Epithelial cell of esophagus (primary cell): ENCODE measurements at regions not wholly inside any gene's neighbourhood (a gene's known extent, or its start where the extent isn't known, plus 50 kb on each side); places are given as distances from the start of the nearest gene placed in this dataset.

Source experiments
- DNase-seq: peaks from one replicate; pipeline ENCODE4 v3.0.0; 2010; ENCODE audit warnings: low read depth
- H3K4me3 ChIP-seq: 2 replicates; pipeline ENCODE4 v1.5.1; 2011; ENCODE audit warnings: mild to moderate bottlenecking, low read length, control low read depth
- CTCF ChIP-seq: IDR thresholded peaks from 2 replicates; pipeline ENCODE4 v1.5.1; 2011; ENCODE audit warnings: low read depth, mild to moderate bottlenecking, low read length, control low read depth, inconsistent platforms; ENCODE audit not compliant: insufficient read depth; ENCODE audit errors: missing control alignments

- TF ChIP-seq CTCF: no peak
- no peak for DNase-seq
- H3K4me3 ChIP-seq: no peak overlapping the region
These were observed 105.3 kb upstream of the ZPLD1 start for GRCh38 chr3:102329561-102329960.

GRCh38 chr3:102332205-102332604, 102.6 kb upstream of the ZPLD1 start:
- peak; percentile 69 for DNase-seq
- TF ChIP-seq CTCF: no peak
- H3K4me3 ChIP-seq: no peak overlapping the region

DNA sequence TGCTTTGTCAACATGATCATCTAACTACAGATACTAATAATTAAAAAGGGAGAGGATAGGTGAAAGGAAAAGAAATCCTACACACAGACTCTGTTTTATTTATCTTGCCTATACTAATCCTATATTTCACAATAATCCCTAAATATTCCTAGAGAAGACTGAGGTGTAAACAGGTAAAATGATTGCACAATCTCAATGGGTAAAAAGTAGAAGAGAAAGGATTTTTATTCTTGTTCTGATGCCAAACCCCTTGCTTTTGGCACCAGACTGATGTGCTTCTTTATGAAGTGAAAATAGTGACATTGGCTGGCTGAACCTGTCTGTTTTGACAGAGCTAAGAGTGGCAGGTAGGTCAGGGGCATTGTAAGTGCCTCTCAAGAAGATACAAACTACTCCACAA, 101.9 kb upstream of the ZPLD1 start:
- DNase-seq: no peak
- H3K4me3 ChIP-seq: no peak overlapping the region
- no peak for TF ChIP-seq CTCF

GRCh38 chr3:102336130-102336529, 98.7 kb upstream of the ZPLD1 start:
- no peak for DNase-seq
- no peak for TF ChIP-seq CTCF
- no peak overlapping the region for H3K4me3 ChIP-seq

- no peak overlapping the region for H3K4me3 ChIP-seq
- no peak for DNase-seq
- no peak for TF ChIP-seq CTCF
These were observed 95.1 kb upstream of the ZPLD1 start for GRCh38 chr3:102339671-102340070.

- no peak for TF ChIP-seq CTCF
- no peak overlapping the region for H3K4me3 ChIP-seq
- DNase-seq: peak; percentile 10
These were observed 87.9 kb upstream of the ZPLD1 start for GRCh38 chr3:102346897-102347296.

DNA sequence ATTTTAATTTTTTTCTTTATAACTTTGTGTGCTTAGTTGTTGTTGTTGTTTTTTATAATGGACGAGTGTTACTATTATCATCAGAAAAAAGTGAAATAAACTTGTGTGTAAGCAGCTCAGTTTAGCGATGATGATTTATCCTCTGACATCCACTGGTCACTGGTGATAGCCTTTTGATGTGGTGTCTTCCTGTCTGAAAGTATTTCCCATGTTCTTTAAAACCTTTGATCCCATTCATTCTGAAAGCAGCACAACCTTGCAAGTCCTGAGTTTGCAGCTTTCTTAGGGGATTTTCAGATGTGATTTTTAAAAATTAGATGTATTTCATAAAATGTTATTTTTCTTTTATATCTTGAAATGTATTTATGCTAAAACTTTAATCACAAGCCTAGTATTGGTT, 85.9 kb upstream of the ZPLD1 start:
- TF ChIP-seq CTCF: no peak
- no peak for DNase-seq

More for the DNA sequence above, 85.9 kb upstream of the ZPLD1 start:
- H3K4me3 ChIP-seq: no peak overlapping the region
